ENCODE measurements at regions not wholly inside any gene's neighbourhood (a gene's known extent, or its start where the extent isn't known, plus 50 kb on each side); places are given as distances from the start of the nearest gene placed in this dataset.

DNA sequence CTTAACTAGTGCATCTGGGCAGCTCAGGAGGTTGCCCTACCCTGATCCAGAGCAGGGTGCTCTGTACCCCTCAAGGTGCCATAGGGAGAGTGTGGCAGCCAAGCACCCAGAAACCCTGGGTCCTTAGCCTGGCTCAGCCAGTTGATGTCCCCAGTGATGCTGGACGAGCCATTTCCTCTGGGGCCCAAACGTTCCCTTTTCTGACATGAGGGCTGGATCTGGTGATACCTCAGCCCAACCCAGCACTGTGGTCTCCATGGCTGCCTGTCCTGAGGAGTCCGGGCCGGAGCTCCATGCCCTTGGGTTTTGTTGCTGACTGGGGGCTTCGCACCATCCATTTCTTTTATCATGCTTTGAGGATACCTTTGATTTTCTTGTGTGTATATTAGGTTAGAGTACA, 87.9 kb upstream of the IKZF1 start:
- no peaks in the 10 kb centered on the region for H3K9me3 ChIP-seq (replicated peaks; ENCODE audit: control insufficient read depth, insufficient read depth, low read length)
- no peaks in the 10 kb centered on the region for H3K79me2 ChIP-seq (ENCODE audit: control insufficient read depth, insufficient read depth, low read length)
- dilution Hi-C loops (cut with MboI; ENCODE audit: extremely low pct_ligation_motif_present, low sequenced_read_pairs): no loop called here
- no peak overlapping the region for H2AFZ ChIP-seq (ENCODE audit: low read depth, low read length)
- POLR2A ChIA-PET: no interaction called here
- no peaks in the 10 kb centered on the region for H3K27me3 ChIP-seq (ENCODE audit: control insufficient read depth in 2 of 2, insufficient read depth in 2 of 2, low read length in 2 of 2)
- H3K4me1 ChIP-seq (ENCODE audit: control insufficient read depth, extremely low read depth, insufficient read depth, low read length): no peaks in the 10 kb centered on the region
- DNase-seq (ENCODE audit: low read depth, low spot score): no peak
- H3K9me1 ChIP-seq (replicated peaks; ENCODE audit: control insufficient read depth, extremely low read depth, insufficient read depth, low read length): no peaks in the 10 kb centered on the region
- H3K4me3 ChIP-seq (replicated peaks in 1 of 3; ENCODE audit: insufficient read depth in 1 of 3, low read depth in 1 of 3, low read length in 3 of 3): no peak overlapping the region
- no TSS peak for BruUV-seq (replicated peaks)
- no peak overlapping the region for H3K4me2 ChIP-seq (ENCODE audit: insufficient read depth, low read length)
- H3K9ac ChIP-seq (replicated peaks; ENCODE audit: extremely low read depth, insufficient read depth, low read length): no peak overlapping the region
- H3K36me3 ChIP-seq (ENCODE audit: control insufficient read depth in 2 of 2, extremely low read depth in 1 of 2, insufficient read depth in 2 of 2, low read length in 2 of 2): no peaks in the 10 kb centered on the region
- FAIRE-seq: no peak
- intact Hi-C loops (cut with micrococcal nuclease): no loop called here
- CTCF ChIA-PET: no interaction called here
- no peak for TF ChIP-seq POLR2A (IDR thresholded peaks at IDR 0.05; ENCODE audit: low read depth, low read length)
- TF ChIP-seq FOS (IDR thresholded peaks at IDR 0.05; ENCODE audit: borderline replicate concordance, insufficient read depth, low read length): no peak
- TF ChIP-seq POLR2AphosphoS5 (IDR thresholded peaks at IDR 0.05; ENCODE audit: insufficient read depth, low read depth, low read length): no peak
- no peak overlapping the region for H3K27ac ChIP-seq (ENCODE audit: insufficient read depth, low read depth, low read length)
- H4K20me1 ChIP-seq (replicated peaks; ENCODE audit: control insufficient read depth, extremely low read depth, insufficient read depth, low read length): no peaks in the 10 kb centered on the region

DNA sequence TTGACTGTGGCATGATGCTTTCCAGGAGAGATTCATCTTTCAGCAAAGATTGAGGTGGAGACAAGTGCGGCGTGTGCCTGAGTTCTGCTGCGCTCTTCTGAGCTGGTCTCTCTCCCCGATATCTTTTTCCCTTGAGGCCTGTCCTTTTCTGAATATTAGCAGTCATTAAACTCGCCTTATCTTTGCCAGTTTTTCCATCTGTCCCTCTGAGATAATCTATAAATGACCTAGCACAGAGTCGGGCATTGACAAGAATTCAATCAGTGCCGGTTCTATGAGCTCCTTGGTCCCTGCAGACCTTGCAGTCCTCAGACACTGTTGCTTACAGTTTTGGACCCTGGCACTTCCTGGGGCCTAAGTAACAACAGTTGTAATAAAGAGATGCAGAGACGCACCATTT, 89.7 kb upstream of the IKZF1 start:
- no peaks in the 10 kb centered on the region for H3K36me3 ChIP-seq (ENCODE audit: control insufficient read depth in 2 of 2, extremely low read depth in 1 of 2, insufficient read depth in 2 of 2, low read length in 2 of 2)
- no peak for FAIRE-seq
- CTCF ChIA-PET: interaction anchor here (1.0 to 2.0 kb wide), 3 partner anchors 9 to 948 kb away, joined by 3 to 6 read pairs (median 4); no protein-coding TSS in a partner anchor
- intact Hi-C loops (cut with micrococcal nuclease) (no loop called here), dilution Hi-C loops (cut with MboI; ENCODE audit: extremely low pct_ligation_motif_present, low sequenced_read_pairs) (no loop called here)
- H3K9me3 ChIP-seq (replicated peaks; ENCODE audit: control insufficient read depth, insufficient read depth, low read length): no peaks in the 10 kb centered on the region
- H3K4me2 ChIP-seq (ENCODE audit: insufficient read depth, low read length): no peak overlapping the region
- H3K79me2 ChIP-seq (ENCODE audit: control insufficient read depth, insufficient read depth, low read length): no peaks in the 10 kb centered on the region
- H3K4me3 ChIP-seq (replicated peaks in 1 of 3; ENCODE audit: insufficient read depth in 1 of 3, low read depth in 1 of 3, low read length in 3 of 3): no peak overlapping the region
- H3K9ac ChIP-seq (replicated peaks; ENCODE audit: extremely low read depth, insufficient read depth, low read length): no peak overlapping the region
- H4K20me1 ChIP-seq (replicated peaks; ENCODE audit: control insufficient read depth, extremely low read depth, insufficient read depth, low read length): no peaks in the 10 kb centered on the region
- no peaks in the 10 kb centered on the region for H3K27me3 ChIP-seq (ENCODE audit: control insufficient read depth in 2 of 2, insufficient read depth in 2 of 2, low read length in 2 of 2)
- POLR2A ChIA-PET: no interaction called here
- H2AFZ ChIP-seq (ENCODE audit: low read depth, low read length): no peak overlapping the region
- no TSS peak for BruUV-seq (replicated peaks)
- no peak overlapping the region for H3K27ac ChIP-seq (ENCODE audit: insufficient read depth, low read depth, low read length)
- TF ChIP-seq CTCF (IDR thresholded peaks at IDR 0.05; ENCODE audit: extremely low read depth in 1 of 2, insufficient read depth in 1 of 2, low read depth in 1 of 2, low read length in 2 of 2) (no peak), POLR2AphosphoS5 (IDR thresholded peaks at IDR 0.05; ENCODE audit: insufficient read depth, low read depth, low read length) (no peak), POLR2A (IDR thresholded peaks at IDR 0.05; ENCODE audit: low read depth, low read length) (no peak), GATA2 (IDR thresholded peaks at IDR 0.05; ENCODE audit: insufficient read depth, insufficient read length, low read depth, low read length) (no peak), FOS (IDR thresholded peaks at IDR 0.05; ENCODE audit: borderline replicate concordance, insufficient read depth, low read length) (no peak), EZH2 (IDR thresholded peaks at IDR 0.05; ENCODE audit: borderline replicate concordance, low read depth, low read length, severe bottlenecking) (no peak), JUN (IDR thresholded peaks at IDR 0.05; ENCODE audit: borderline replicate concordance, insufficient read depth, insufficient read length, low read depth) (no peak), MYC (IDR thresholded peaks at IDR 0.05; ENCODE audit: low read depth, low read length) (no peak)
- TF ChIP-seq, protein P1, sequence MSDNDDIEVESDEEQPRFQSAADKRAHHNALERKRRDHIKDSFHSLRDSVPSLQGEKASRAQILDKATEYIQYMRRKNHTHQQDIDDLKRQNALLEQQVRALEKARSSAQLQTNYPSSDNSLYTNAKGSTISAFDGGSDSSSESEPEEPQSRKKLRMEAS (IDR thresholded peaks at IDR 0.05; ENCODE audit: insufficient read depth, insufficient read length): no peak
- H3K9me1 ChIP-seq (replicated peaks; ENCODE audit: control insufficient read depth, extremely low read depth, insufficient read depth, low read length): no peaks in the 10 kb centered on the region
- no peak for DNase-seq (ENCODE audit: low read depth, low spot score)
- no peaks in the 10 kb centered on the region for H3K4me1 ChIP-seq (ENCODE audit: control insufficient read depth, extremely low read depth, insufficient read depth, low read length)

Data from endothelial cell of umbilical vein (primary cell).